HEK293T (cell line): ENCODE measurements at regions not wholly inside any gene's neighbourhood (a gene's known extent, or its start where the extent isn't known, plus 50 kb on each side); places are given as distances from the start of the nearest gene placed in this dataset.
"Not testable (repeated sequence)": the region's sequence is repeated elsewhere in the genome, so short reads cannot be mapped to it uniquely, and the experiment has no call there.

ENCODE experiments used
- BHLHE40 ChIP-seq: fragments of 450-650 bp; IDR thresholded peaks from 2 replicates; pipeline ENCODE4 v1.6.1; 2016; ENCODE audit warnings: mild to moderate bottlenecking, moderate library complexity, borderline replicate concordance
- ELF4 ChIP-seq: fragments of 450-650 bp; IDR thresholded peaks from 2 replicates; pipeline ENCODE4 v1.6.1; 2017; ENCODE audit warnings: antibody characterized with exemption
- HDGF ChIP-seq: fragments of 450-650 bp; IDR thresholded peaks from 2 replicates; pipeline ENCODE4 v1.6.1; 2017; ENCODE audit warnings: antibody characterized with exemption, borderline replicate concordance
- L3MBTL2 ChIP-seq: fragments of 450-650 bp; conservative IDR thresholded peaks from 2 replicates; pipeline ENCODE4 v1.6.1; 2016; ENCODE audit warnings: mild to moderate bottlenecking
- LEF1 ChIP-seq: fragments of 450-650 bp; IDR thresholded peaks from 2 replicates; pipeline ENCODE4 v1.6.1; 2017; ENCODE audit warnings: mild to moderate bottlenecking, borderline replicate concordance

GRCh38 chr1:76738355-76738754 lies 128.9 kb upstream of the ST6GALNAC5 start:
- TF ChIP-seq HDGF, L3MBTL2, LEF1, BHLHE40, ELF4: not testable (repeated sequence)
